ENCODE measurements at regions not wholly inside any gene's neighbourhood (a gene's known extent, or its start where the extent isn't known, plus 50 kb on each side); places are given as distances from the start of the nearest gene placed in this dataset.
"Not testable (repeated sequence)": the region's sequence is repeated elsewhere in the genome, so short reads cannot be mapped to it uniquely, and the experiment has no call there.

GRCh38 chr16:88252057-88252794, 130.5 kb upstream of the ZNF469 start:
- not testable (repeated sequence) for DNase-seq

- not testable (repeated sequence) for DNase-seq
Measured at GRCh38 chr16:88258141-88258540, 124.6 kb upstream of the ZNF469 start.

- not testable (repeated sequence) for DNase-seq
Measured at GRCh38 chr16:88258764-88259525, 123.8 kb upstream of the ZNF469 start.

- DNase-seq = not testable (repeated sequence)
Measured at GRCh38 chr16:88259538-88259937, 123.2 kb upstream of the ZNF469 start.

- DNase-seq = not testable (repeated sequence)
Measured at GRCh38 chr16:88260146-88260545, 122.6 kb upstream of the ZNF469 start.

DNA sequence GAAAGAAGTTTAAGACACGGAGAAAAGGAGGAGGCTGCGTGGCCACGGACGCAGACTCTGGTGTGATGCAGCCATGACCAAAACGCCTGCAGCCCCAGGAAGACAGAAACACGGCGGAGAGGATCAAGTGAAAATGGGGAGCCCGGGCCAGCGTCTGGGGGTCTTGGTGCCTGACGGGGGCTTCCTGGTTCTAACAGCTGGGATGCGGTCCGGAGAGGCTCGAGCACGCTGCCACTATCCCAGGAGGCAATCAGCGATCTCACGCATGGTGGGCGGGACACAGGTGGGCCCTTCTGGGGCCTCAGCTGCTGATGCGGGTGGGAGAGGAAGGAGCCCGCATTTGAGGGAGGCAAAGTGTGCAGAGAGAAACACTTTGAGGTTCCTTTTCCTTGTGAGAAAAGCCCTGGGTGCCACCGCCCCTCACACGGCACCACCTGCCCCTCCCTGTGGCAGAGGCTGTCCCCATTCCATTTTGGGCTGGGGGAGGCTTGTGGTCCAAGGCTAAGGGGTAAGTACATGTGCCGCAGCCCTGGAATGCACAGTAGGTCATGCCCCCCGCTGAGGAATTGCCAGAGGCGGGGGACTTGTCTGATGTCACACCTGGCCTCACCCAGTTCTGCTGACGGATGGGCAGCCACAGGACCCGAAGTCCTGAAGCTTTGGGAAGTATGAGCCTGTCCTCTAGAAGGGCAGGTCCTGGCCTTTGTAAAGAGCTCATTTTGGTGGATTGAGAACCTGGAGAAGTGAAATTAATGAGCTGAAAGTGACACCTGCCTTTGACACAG, 121.7 kb upstream of the ZNF469 start:
- not testable (repeated sequence) for DNase-seq

DNA sequence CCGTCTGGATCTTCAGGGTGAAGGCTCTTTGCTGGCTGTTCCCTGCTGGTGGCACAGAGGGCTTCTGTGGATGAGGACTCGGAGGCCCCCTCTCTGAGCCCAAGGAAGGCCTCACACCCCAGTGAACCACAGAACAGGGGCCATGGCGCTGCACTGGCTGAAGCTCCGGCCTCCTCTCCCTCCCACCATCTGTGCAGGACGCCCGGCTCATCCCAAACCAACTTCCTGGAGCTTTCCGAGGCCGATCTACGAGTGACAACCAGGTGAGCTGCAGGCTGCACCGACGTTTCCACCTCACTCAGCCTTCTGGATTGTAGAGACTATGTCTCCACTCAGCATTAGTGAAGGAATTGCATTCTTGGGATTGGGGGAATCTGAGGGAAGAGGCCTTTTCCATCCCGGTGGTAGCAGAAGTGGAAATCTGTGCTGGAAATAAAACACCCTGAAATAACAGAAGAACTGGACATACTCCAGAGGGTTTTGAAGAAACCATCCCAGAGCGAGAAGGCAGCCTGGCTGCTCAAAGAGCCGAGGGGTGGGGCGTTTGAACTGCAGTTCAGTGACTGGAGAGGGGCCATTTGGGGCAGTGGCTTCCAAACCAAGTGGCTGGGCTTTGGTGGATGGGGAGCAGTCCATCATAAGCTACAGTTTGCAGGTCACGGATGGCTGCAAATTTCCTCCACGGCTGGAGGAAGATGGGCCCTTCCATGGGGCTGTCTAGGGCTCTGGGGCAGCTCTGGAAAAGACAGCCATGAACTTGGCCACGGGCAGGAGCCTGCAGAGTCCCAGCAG, 120.7 kb upstream of the ZNF469 start:
- not testable (repeated sequence) for DNase-seq

GRCh38 chr16:88262858-88263563, 119.7 kb upstream of the ZNF469 start:
- DNase-seq = peak; percentile 7

DNA sequence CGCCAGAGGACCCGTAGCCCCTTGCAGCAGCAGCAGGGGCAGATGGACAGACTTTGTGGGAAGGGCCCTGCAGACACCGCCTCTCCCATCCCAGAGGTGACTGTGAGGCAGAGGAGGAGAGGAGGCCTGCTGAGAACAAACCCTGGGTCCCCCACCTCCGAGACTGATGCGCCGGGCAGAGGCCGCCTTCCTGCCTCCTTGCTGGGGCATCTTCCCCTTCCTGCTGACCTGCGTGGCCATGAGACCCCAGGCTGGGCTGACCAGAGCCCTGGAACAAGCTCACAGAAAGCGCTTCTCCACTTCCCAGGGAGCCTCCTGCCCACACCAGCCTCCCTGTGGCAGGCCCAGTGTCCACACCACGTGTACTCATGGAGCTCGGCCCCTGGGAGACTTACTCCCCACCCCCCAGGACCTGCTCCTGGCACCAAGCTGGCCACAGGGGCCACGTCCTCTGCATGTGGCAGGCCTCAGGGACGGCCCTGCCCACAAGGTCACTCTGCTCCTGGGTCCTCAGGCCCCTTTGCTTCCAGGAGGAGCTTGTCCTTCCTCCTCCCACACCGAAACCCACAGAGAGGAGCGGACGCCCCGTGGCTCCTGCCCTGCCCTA, 119.0 kb upstream of the ZNF469 start:
- DNase-seq = not testable (repeated sequence)

GRCh38 chr16:88264641-88265285, 118.0 kb upstream of the ZNF469 start:
- peak; percentile 90 for DNase-seq

DNA sequence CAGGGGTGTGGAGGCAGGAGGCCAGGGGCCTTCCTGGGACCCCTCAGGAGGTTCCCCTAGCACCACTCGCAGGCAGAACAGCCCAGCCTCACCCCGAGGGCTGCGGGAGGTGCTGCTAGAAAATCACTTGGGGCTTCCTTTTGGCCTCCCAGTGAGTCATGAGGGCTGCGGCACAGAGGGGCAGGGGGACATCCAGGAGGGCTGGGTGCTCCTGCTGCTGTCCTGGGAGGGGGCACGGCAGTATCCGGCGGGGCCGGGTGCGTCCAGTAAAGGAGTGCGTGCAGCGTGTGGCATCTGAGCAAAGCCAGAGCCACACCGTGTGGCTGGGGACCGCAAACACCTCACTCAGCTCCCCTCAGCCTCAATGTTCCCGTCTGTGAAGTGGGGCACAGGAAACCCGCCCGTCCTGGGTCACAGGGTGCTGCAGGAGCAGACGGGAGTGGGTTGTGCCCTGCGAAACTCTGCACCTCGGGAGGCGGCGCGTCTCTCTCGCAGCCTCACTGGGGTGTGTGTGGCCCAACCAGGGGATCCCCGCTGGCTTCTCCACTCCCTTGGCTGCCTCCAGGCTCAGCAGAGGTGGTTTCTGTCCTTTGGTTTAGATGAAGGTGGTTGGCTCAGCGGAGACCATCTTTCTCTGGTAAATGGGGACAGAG, 117.3 kb upstream of the ZNF469 start:
- not testable (repeated sequence) for DNase-seq

DNA sequence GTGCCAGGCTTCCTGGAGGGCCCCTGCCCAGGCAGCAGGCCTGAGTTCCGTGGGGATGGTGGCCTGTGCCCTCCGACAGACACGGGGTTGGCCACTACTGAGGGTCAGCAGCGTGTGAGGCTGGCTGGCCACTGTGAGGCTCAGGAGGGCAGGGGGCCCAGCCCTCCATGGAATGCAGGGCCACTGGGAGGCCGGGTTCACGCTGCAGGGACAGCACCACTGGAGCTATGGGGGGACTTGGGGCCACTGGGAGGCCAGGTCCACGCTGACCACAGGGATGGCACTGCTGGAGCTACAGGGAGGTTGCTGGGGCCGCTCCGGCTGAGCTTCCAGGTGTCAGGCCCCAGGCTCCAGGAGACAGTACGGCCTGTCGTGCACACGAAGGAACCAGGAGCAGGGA, 116.7 kb upstream of the ZNF469 start:
- not testable (repeated sequence) for DNase-seq

- DNase-seq = not testable (repeated sequence)
Measured at GRCh38 chr16:88266935-88267551, 115.7 kb upstream of the ZNF469 start.

GRCh38 chr16:88268186-88268970, 114.4 kb upstream of the ZNF469 start:
- DNase-seq = not testable (repeated sequence)

GRCh38 chr16:88270171-88270790, 112.5 kb upstream of the ZNF469 start:
- not testable (repeated sequence) for DNase-seq

DNA sequence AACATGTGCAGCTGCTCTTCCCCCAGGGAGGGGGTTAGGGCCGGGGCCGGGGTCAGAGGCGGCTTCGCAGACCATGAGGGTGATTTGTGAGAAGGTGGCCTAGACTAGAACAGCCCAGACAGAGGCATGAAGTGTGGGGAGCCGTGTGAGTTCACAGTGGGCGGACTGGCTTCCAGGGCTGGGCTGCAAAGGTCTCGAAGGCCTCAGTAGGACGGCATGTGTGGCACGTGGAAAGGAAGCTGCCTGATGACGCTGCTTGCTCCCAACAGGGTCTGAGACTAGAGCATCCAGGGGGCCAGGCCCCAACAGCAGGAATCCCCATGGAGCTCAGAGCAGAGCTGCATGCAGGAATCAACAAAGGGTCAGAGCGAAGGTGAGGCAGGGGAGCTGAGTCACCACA, 111.5 kb upstream of the ZNF469 start:
- not testable (repeated sequence) for DNase-seq

DNA sequence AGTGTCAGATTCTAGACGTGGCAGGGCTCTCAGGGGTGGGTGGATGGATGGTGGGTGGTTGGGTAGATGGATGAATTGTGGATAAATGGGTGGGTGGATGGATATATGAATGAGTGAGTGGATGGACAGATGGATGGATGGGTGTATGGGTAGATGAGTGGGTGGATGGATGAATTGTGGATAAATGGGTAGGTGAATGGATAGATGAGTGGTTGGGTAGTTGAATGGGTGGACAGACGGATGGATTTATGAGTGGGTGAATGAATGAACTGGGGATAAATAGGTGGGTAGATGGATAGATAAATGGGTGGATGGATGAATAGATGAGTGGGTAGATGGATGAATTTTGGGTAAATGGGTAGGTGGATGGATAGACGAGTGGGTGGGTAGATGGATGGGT, 111.0 kb upstream of the ZNF469 start:
- not testable (repeated sequence) for DNase-seq

DNA sequence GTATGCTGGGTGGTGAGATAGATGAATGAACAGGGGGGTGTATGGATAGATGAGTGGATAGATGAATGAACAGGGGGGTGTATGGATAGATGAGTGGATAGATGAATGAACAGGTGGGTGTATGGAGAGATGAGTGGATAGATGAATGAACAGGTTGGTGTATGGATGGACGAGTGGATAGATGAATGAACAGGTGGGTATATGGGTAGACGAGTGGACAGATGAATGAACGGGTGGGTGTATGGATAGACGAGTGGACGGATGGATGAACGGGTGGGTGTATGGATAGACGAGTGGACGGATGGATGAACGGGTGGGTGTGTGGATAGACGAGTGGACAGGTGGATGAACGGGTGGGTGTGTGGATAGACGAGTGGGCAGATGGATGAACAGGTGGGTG, 110.3 kb upstream of the ZNF469 start:
- not testable (repeated sequence) for DNase-seq

Data from RPMI8226 (cell line).